GM12801 (cell line): ENCODE measurements at regions not wholly inside any gene's neighbourhood (a gene's known extent, or its start where the extent isn't known, plus 50 kb on each side); places are given as distances from the start of the nearest gene placed in this dataset.

Experiments used
- TF ChIP-seq, protein P1 (sequence below): IDR thresholded peaks from one replicate; pipeline ENCODE4 v1.5.1; 2011; ENCODE audit warnings: control low read depth; ENCODE audit not compliant: insufficient read length; ENCODE audit errors: extremely low read depth

DNA sequence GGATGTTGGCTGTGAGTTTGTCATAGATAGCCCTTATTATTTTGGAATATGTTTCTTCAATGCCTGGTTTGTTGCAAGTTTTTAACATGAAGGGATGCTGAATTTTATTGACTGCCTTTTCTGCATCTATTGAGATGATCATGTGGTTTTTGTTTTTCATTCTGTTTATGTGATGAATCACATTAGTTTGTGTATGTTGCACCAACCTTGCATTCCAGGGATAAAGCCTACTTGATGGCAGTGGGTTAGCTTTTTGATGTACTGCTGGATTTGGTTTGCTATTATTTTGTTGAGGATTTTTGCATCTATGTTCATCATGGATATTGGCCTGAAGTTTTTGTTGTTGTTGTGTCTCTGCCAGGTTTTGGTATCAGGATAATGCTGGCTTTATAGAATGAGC, 225.6 kb downstream of the PCSK1 start:
- TF ChIP-seq, protein P1, sequence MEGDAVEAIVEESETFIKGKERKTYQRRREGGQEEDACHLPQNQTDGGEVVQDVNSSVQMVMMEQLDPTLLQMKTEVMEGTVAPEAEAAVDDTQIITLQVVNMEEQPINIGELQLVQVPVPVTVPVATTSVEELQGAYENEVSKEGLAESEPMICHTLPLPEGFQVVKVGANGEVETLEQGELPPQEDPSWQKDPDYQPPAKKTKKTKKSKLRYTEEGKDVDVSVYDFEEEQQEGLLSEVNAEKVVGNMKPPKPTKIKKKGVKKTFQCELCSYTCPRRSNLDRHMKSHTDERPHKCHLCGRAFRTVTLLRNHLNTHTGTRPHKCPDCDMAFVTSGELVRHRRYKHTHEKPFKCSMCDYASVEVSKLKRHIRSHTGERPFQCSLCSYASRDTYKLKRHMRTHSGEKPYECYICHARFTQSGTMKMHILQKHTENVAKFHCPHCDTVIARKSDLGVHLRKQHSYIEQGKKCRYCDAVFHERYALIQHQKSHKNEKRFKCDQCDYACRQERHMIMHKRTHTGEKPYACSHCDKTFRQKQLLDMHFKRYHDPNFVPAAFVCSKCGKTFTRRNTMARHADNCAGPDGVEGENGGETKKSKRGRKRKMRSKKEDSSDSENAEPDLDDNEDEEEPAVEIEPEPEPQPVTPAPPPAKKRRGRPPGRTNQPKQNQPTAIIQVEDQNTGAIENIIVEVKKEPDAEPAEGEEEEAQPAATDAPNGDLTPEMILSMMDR = no peak

DNA sequence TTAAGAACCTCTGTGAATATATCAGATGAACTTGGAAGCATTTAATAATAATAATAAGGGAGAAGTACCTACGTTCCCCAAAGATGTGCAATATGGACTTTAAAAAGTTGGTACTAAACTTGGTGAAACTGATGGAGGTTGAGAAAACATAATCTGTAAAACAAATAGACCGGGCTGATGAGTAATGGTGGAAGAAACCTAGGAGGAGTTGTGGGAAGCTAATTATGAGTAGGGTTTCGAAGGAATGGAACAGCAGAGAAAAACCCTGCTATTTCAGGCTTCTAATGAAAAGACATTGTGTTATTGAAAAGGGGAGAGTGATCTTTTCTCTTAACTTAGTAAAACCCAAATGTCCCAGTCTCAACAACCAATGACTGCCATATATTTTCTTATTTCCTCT, 229.3 kb downstream of the PCSK1 start:
- TF ChIP-seq, protein P1 = no peak

DNA sequence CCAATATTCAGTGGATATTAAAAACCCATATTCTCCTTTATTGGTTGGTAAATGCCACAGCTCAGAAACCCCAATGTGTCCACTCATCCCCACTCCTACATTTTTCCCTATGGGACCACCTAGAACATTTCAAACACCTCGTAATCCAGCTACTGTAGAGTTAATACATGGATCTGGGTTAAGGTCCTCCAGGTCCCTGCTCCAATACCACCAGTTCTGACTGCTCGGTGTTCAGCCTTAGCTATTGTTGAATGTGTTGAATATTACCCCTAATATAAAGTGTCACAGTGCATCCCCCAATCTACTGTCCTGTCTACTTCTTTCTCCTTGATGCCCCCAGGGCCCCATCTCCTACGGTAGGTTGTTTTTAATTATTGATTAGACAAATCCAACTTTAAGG, 231.5 kb downstream of the PCSK1 start:
- TF ChIP-seq, protein P1 = no peak

DNA sequence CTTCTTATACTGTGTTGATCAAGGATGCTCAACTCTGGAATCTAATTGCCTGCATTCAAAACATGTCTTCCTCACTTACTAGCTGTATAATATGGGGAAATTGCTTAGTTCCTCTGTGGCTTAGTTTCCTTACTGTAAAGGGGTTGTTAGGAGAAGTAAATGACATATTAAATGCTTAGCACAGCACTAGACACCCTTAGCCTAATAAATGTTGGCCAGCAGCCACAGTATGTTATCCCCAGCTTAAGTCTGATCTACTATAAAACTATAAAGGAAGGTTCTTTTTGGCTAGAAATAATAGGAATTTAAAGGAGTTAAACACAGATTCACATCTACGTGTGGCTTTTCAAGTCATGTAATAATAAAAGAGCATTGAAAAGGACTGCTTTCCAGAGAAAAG, 232.4 kb downstream of the PCSK1 start:
- TF ChIP-seq, protein P1 = no peak

DNA sequence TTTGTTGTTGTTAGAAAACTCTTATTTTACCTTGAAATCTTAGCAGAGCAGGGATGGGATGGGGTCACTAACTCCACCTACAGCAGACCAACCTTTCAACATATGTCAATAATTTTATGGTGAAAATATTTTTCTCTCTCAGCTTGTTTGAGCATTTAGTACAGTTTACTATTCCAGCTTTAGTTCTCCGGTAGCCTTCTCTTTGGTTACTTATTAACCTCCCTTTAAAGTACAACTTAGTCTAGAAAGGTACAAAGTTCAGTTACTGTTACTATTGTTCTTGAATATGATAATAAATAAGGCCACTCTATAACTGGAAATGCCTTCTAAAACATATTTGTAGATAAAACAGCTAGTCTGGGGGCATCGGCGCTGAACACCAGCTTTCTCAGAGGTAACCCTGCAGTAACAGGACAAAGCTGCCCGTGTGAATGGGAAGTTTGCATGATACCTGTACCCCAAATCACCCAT, 233.3 kb downstream of the PCSK1 start:
- TF ChIP-seq, protein P1 = no peak

DNA sequence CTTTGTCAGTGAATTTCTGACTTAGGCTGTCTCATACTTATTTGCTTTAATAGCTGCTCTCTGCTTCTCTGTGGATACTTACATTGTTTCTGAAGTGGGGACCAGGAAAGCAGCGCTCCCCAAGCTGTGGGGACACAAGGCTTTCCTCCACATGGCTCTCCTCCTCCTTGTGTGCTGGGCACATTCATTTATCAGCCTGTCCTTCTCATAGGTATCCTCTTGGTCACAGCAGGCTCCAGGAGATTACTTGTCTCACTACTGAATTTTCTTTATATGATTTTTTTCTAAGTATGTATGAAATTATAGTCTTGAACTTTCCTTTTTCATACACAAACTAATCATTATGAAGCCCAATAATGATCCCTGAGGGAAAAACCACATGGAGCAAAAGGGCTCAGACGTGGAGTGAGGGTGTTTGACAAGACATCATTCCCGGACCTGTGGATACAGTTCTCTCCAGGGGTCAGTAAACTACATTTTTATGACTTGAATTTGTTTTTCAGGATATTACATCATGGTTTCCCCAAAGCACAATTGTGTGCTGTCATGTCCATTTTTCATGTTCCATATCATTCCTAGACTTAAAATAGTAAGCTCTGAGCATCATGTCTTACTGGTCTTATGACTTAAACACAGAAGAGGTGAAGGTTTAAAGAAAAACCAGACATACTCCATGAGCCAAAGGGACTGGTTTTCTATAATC, 234.5 kb downstream of the PCSK1 start:
- TF ChIP-seq, protein P1 = no peak

DNA sequence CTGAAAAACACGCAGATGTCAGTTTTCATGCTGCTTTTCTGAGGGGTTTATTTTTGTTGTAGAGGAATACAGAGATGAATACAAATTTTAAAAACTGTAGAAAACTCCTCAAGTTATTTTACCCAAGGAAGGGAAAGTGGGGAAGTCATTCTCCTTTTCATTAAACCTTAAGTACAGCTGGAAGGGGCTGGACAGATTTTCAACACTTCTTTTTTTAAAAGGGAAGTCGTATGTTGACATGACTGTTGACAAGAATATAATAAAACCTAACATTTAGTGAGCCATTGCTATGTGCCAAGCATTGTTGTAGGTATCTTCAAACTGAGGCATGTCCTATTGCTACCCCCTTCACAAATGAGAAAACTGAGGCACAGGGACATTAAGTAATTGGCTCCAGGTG, 235.7 kb upstream of the ELL2 start:
- TF ChIP-seq, protein P1 = no peak
